Activated naive CD8-positive, alpha-beta T cell (primary cell): ENCODE measurements at regions not wholly inside any gene's neighbourhood (a gene's known extent, or its start where the extent isn't known, plus 50 kb on each side); places are given as distances from the start of the nearest gene placed in this dataset.

Experiments
- H3K27ac Mint-ChIP-seq: one replicate; pipeline ENCODE4 v1.8.0; 2021; ENCODE audit warnings: mixed read lengths
- H3K27me3 Mint-ChIP-seq: one replicate; pipeline ENCODE4 v1.8.0; 2021; ENCODE audit warnings: mixed read lengths
- H3K36me3 Mint-ChIP-seq: one replicate; pipeline ENCODE4 v1.8.0; 2021; ENCODE audit warnings: mixed read lengths
- H3K4me1 Mint-ChIP-seq: one replicate; pipeline ENCODE4 v1.8.0; 2021; ENCODE audit warnings: low read depth, mixed read lengths
- H3K4me3 Mint-ChIP-seq: one replicate; pipeline ENCODE4 v1.8.0; 2021; ENCODE audit warnings: mild to moderate bottlenecking, mixed read lengths
- H3K9me3 Mint-ChIP-seq: one replicate; pipeline ENCODE4 v1.8.0; 2021; ENCODE audit warnings: low read depth, mixed read lengths

- H3K36me3 Mint-ChIP-seq, result no peaks in the 10 kb centered on the region
- no peak overlapping the region for H3K27ac Mint-ChIP-seq
- H3K4me1 Mint-ChIP-seq, result no peaks in the 10 kb centered on the region
- no peak overlapping the region for H3K4me3 Mint-ChIP-seq
- no peaks in the 10 kb centered on the region for H3K27me3 Mint-ChIP-seq
- peaks cover 7% of the 10 kb centered on the region for H3K9me3 Mint-ChIP-seq
Observed at GRCh38 chr6:67393356-67393755, 1241.7 kb upstream of the ADGRB3 start.

GRCh38 chr6:67391955-67392354 is 1243.1 kb upstream of the ADGRB3 start:
- Mint-ChIP-seq H3K36me3 (no peaks in the 10 kb centered on the region), H3K9me3 (peaks cover 7% of the 10 kb centered on the region), H3K4me3 (no peak overlapping the region), H3K27ac (no peak overlapping the region), H3K4me1 (no peaks in the 10 kb centered on the region), H3K27me3 (no peaks in the 10 kb centered on the region)

- H3K4me3 Mint-ChIP-seq, result no peak overlapping the region
- no peaks in the 10 kb centered on the region for H3K27me3 Mint-ChIP-seq
- no peak overlapping the region for H3K27ac Mint-ChIP-seq
- H3K36me3 Mint-ChIP-seq, result no peaks in the 10 kb centered on the region
- H3K4me1 Mint-ChIP-seq, result no peaks in the 10 kb centered on the region
- no peaks in the 10 kb centered on the region for H3K9me3 Mint-ChIP-seq
Observed at GRCh38 chr6:67369679-67370078, 1265.4 kb upstream of the ADGRB3 start.

- H3K36me3 Mint-ChIP-seq, result no peaks in the 10 kb centered on the region
Observed at GRCh38 chr6:67362976-67363375, 1272.1 kb upstream of the ADGRB3 start.

GRCh38 chr6:67361264-67361663 is 1273.8 kb upstream of the ADGRB3 start:
- peaks cover 3% of the 10 kb centered on the region for H3K4me1 Mint-ChIP-seq
- H3K4me3 Mint-ChIP-seq, result no peak overlapping the region
- H3K9me3 Mint-ChIP-seq, result peaks cover 9% of the 10 kb centered on the region
- H3K27me3 Mint-ChIP-seq, result no peaks in the 10 kb centered on the region
- H3K36me3 Mint-ChIP-seq, result no peaks in the 10 kb centered on the region
- no peak overlapping the region for H3K27ac Mint-ChIP-seq

More at GRCh38 chr6:67362976-67363375, 1272.1 kb upstream of the ADGRB3 start:
- H3K4me3 Mint-ChIP-seq, result no peak overlapping the region
- H3K27ac Mint-ChIP-seq, result no peak overlapping the region
- no peaks in the 10 kb centered on the region for H3K27me3 Mint-ChIP-seq
- H3K9me3 Mint-ChIP-seq, result peaks cover 9% of the 10 kb centered on the region
- peaks cover 3% of the 10 kb centered on the region for H3K4me1 Mint-ChIP-seq

GRCh38 chr6:67358241-67358640 is 1276.8 kb upstream of the ADGRB3 start:
- H3K9me3 Mint-ChIP-seq, result peaks cover 5% of the 10 kb centered on the region
- H3K36me3 Mint-ChIP-seq, result no peaks in the 10 kb centered on the region
- H3K27ac Mint-ChIP-seq, result no peak overlapping the region
- H3K27me3 Mint-ChIP-seq, result no peaks in the 10 kb centered on the region
- H3K4me1 Mint-ChIP-seq, result peaks cover 3% of the 10 kb centered on the region
- H3K4me3 Mint-ChIP-seq, result no peak overlapping the region

GRCh38 chr6:67353861-67354260 is 1281.2 kb upstream of the ADGRB3 start:
- H3K4me1 Mint-ChIP-seq, result no peaks in the 10 kb centered on the region
- H3K27ac Mint-ChIP-seq, result no peak overlapping the region
- no peak overlapping the region for H3K4me3 Mint-ChIP-seq

GRCh38 chr6:67352717-67353116 is 1282.4 kb upstream of the ADGRB3 start:
- Mint-ChIP-seq H3K27me3 (no peaks in the 10 kb centered on the region), H3K4me1 (no peaks in the 10 kb centered on the region), H3K27ac (no peak overlapping the region), H3K36me3 (no peaks in the 10 kb centered on the region), H3K9me3 (peaks cover 5% of the 10 kb centered on the region), H3K4me3 (no peak overlapping the region)

More at GRCh38 chr6:67353861-67354260, 1281.2 kb upstream of the ADGRB3 start:
- Mint-ChIP-seq H3K27me3 (no peaks in the 10 kb centered on the region), H3K36me3 (no peaks in the 10 kb centered on the region), H3K9me3 (peaks cover 5% of the 10 kb centered on the region)

- Mint-ChIP-seq H3K27ac (no peak overlapping the region), H3K9me3 (peaks cover 5% of the 10 kb centered on the region)
Observed at GRCh38 chr6:67350729-67351128, 1284.4 kb upstream of the ADGRB3 start.

GRCh38 chr6:67345946-67346345 is 1289.1 kb upstream of the ADGRB3 start:
- H3K27ac Mint-ChIP-seq, result no peak overlapping the region
- peaks cover 4% of the 10 kb centered on the region for H3K9me3 Mint-ChIP-seq
- H3K4me1 Mint-ChIP-seq, result no peaks in the 10 kb centered on the region
- no peak overlapping the region for H3K4me3 Mint-ChIP-seq
- H3K27me3 Mint-ChIP-seq, result no peaks in the 10 kb centered on the region
- H3K36me3 Mint-ChIP-seq, result no peaks in the 10 kb centered on the region

More at GRCh38 chr6:67350729-67351128, 1284.4 kb upstream of the ADGRB3 start:
- Mint-ChIP-seq H3K4me3 (no peak overlapping the region), H3K4me1 (no peaks in the 10 kb centered on the region), H3K36me3 (no peaks in the 10 kb centered on the region), H3K27me3 (no peaks in the 10 kb centered on the region)

- Mint-ChIP-seq H3K4me1 (no peaks in the 10 kb centered on the region), H3K4me3 (no peak overlapping the region), H3K27ac (no peak overlapping the region), H3K9me3 (peaks cover 4% of the 10 kb centered on the region), H3K36me3 (no peaks in the 10 kb centered on the region), H3K27me3 (no peaks in the 10 kb centered on the region)
Observed at GRCh38 chr6:67336014-67336413, 1299.1 kb upstream of the ADGRB3 start.

GRCh38 chr6:67331304-67331703 is 1303.8 kb upstream of the ADGRB3 start:
- H3K9me3 Mint-ChIP-seq, result peaks cover 10% of the 10 kb centered on the region

GRCh38 chr6:67328269-67328668 is 1306.8 kb upstream of the ADGRB3 start:
- no peak overlapping the region for H3K27ac Mint-ChIP-seq
- H3K9me3 Mint-ChIP-seq, result peaks cover 16% of the 10 kb centered on the region
- no peaks in the 10 kb centered on the region for H3K27me3 Mint-ChIP-seq
- no peaks in the 10 kb centered on the region for H3K4me1 Mint-ChIP-seq
- no peak overlapping the region for H3K4me3 Mint-ChIP-seq
- no peaks in the 10 kb centered on the region for H3K36me3 Mint-ChIP-seq

More at GRCh38 chr6:67331304-67331703, 1303.8 kb upstream of the ADGRB3 start:
- H3K27ac Mint-ChIP-seq, result no peak overlapping the region
- no peaks in the 10 kb centered on the region for H3K27me3 Mint-ChIP-seq
- no peak overlapping the region for H3K4me3 Mint-ChIP-seq
- H3K36me3 Mint-ChIP-seq, result no peaks in the 10 kb centered on the region
- H3K4me1 Mint-ChIP-seq, result no peaks in the 10 kb centered on the region

GRCh38 chr6:67300430-67301040 is 1334.5 kb upstream of the ADGRB3 start:
- Mint-ChIP-seq H3K4me1 (no peaks in the 10 kb centered on the region), H3K27me3 (no peaks in the 10 kb centered on the region), H3K4me3 (no peak overlapping the region), H3K9me3 (peaks cover 15% of the 10 kb centered on the region), H3K27ac (no peak overlapping the region), H3K36me3 (no peaks in the 10 kb centered on the region)

- Mint-ChIP-seq H3K4me3 (no peak overlapping the region), H3K27ac (no peak overlapping the region), H3K4me1 (no peaks in the 10 kb centered on the region), H3K9me3 (peaks cover 4% of the 10 kb centered on the region), H3K36me3 (no peaks in the 10 kb centered on the region), H3K27me3 (no peaks in the 10 kb centered on the region)
Observed at GRCh38 chr6:67292169-67292568, 1342.9 kb upstream of the ADGRB3 start.

- H3K4me1 Mint-ChIP-seq, result no peaks in the 10 kb centered on the region
- peaks cover 7% of the 10 kb centered on the region for H3K9me3 Mint-ChIP-seq
- no peaks in the 10 kb centered on the region for H3K36me3 Mint-ChIP-seq
- no peak overlapping the region for H3K27ac Mint-ChIP-seq
- H3K4me3 Mint-ChIP-seq, result no peak overlapping the region
- no peaks in the 10 kb centered on the region for H3K27me3 Mint-ChIP-seq
Observed at GRCh38 chr6:67287566-67287965, 1347.5 kb upstream of the ADGRB3 start.
